ENCODE measurements at regions not wholly inside any gene's neighbourhood (a gene's known extent, or its start where the extent isn't known, plus 50 kb on each side); places are given as distances from the start of the nearest gene placed in this dataset.

- DNase-seq = no peak
- 88 to 91% methylated on average over 5 of the region's 5 CpGs for WGBS, 2 donors
- intact Hi-C loops (cut with DNase I) = no loop called here
Observed at GRCh38 chr20:40159276-40159675, 529.8 kb downstream of the MAFB start.

GRCh38 chr20:40156600-40157317, 532.3 kb downstream of the MAFB start:
- ATAC-seq (ENCODE audit: low FRiP score) (no peak), DNase-seq (no peak)
- H3K4me3 ChIP-seq (ENCODE audit: low read length in 2 of 2) = no peak overlapping the region
- no peaks in the 10 kb centered on the region for H3K27me3 ChIP-seq (ENCODE audit: control insufficient read depth in 1 of 2, insufficient read depth in 2 of 2, low read length in 1 of 2)
- 62 to 64% methylated on average over 4 of the region's 4 CpGs for WGBS, 2 donors
- no peaks in the 10 kb centered on the region for H3K4me1 ChIP-seq (ENCODE audit: control insufficient read depth in 1 of 2, insufficient read depth in 2 of 2, low read length in 2 of 2)
- no peak overlapping the region for H3K27ac ChIP-seq (ENCODE audit: low read depth in 1 of 2, low read length in 2 of 2)
- no peaks in the 10 kb centered on the region for H3K36me3 ChIP-seq (ENCODE audit: control insufficient read depth in 1 of 2, insufficient read depth in 2 of 2, low read length in 1 of 2)
- no peaks in the 10 kb centered on the region for H3K9me3 ChIP-seq (ENCODE audit: control insufficient read depth, low read length)
- intact Hi-C loops (cut with DNase I) = no loop called here

More at GRCh38 chr20:40159276-40159675, 529.8 kb downstream of the MAFB start:
- no peak overlapping the region for H3K4me3 ChIP-seq (ENCODE audit: low read length in 2 of 2)
- H3K9me3 ChIP-seq (ENCODE audit: control insufficient read depth, low read length) = no peaks in the 10 kb centered on the region
- no peaks in the 10 kb centered on the region for H3K4me1 ChIP-seq (ENCODE audit: control insufficient read depth in 1 of 2, insufficient read depth in 2 of 2, low read length in 2 of 2)
- ATAC-seq (ENCODE audit: low FRiP score) = no peak
- no peaks in the 10 kb centered on the region for H3K36me3 ChIP-seq (ENCODE audit: control insufficient read depth in 1 of 2, insufficient read depth in 2 of 2, low read length in 1 of 2)
- H3K27ac ChIP-seq (ENCODE audit: low read depth in 1 of 2, low read length in 2 of 2) = no peak overlapping the region
- no peaks in the 10 kb centered on the region for H3K27me3 ChIP-seq (ENCODE audit: control insufficient read depth in 1 of 2, insufficient read depth in 2 of 2, low read length in 1 of 2)

- intact Hi-C loops (cut with DNase I) = no loop called here
- H3K4me1 ChIP-seq (ENCODE audit: control insufficient read depth in 1 of 2, insufficient read depth in 2 of 2, low read length in 2 of 2) = no peaks in the 10 kb centered on the region
- ATAC-seq (ENCODE audit: low FRiP score) = no peak
- DNase-seq = no peak
- H3K4me3 ChIP-seq (ENCODE audit: low read length in 2 of 2) = no peak overlapping the region
- WGBS, 2 donors = 65 to 66% methylated on average over 2 of the region's 2 CpGs
- no peak overlapping the region for H3K27ac ChIP-seq (ENCODE audit: low read depth in 1 of 2, low read length in 2 of 2)
- H3K27me3 ChIP-seq (ENCODE audit: control insufficient read depth in 1 of 2, insufficient read depth in 2 of 2, low read length in 1 of 2) = no peaks in the 10 kb centered on the region
- H3K9me3 ChIP-seq (ENCODE audit: control insufficient read depth, low read length) = no peaks in the 10 kb centered on the region
- no peaks in the 10 kb centered on the region for H3K36me3 ChIP-seq (ENCODE audit: control insufficient read depth in 1 of 2, insufficient read depth in 2 of 2, low read length in 1 of 2)
Observed at GRCh38 chr20:40154514-40154913, 534.5 kb downstream of the MAFB start.

- H3K36me3 ChIP-seq (ENCODE audit: control insufficient read depth in 1 of 2, insufficient read depth in 2 of 2, low read length in 1 of 2) = no peaks in the 10 kb centered on the region
- H3K4me3 ChIP-seq (ENCODE audit: low read length in 2 of 2) = no peak overlapping the region
- intact Hi-C loops (cut with DNase I) = no loop called here
- WGBS, 2 donors = 83 to 86% methylated on average over 7 of the region's 7 CpGs
- DNase-seq (no peak), ATAC-seq (ENCODE audit: low FRiP score) (no peak)
- no peaks in the 10 kb centered on the region for H3K9me3 ChIP-seq (ENCODE audit: control insufficient read depth, low read length)
- H3K4me1 ChIP-seq (ENCODE audit: control insufficient read depth in 1 of 2, insufficient read depth in 2 of 2, low read length in 2 of 2) = no peaks in the 10 kb centered on the region
- H3K27me3 ChIP-seq (ENCODE audit: control insufficient read depth in 1 of 2, insufficient read depth in 2 of 2, low read length in 1 of 2) = no peaks in the 10 kb centered on the region
- H3K27ac ChIP-seq (ENCODE audit: low read depth in 1 of 2, low read length in 2 of 2) = no peak overlapping the region
Observed at GRCh38 chr20:40148886-40149285, 540.1 kb downstream of the MAFB start.

- Histone ChIP-seq H3K27me3 (ENCODE audit: control insufficient read depth in 1 of 2, insufficient read depth in 2 of 2, low read length in 1 of 2) (no peaks in the 10 kb centered on the region), H3K4me1 (ENCODE audit: control insufficient read depth in 1 of 2, insufficient read depth in 2 of 2, low read length in 2 of 2) (no peaks in the 10 kb centered on the region), H3K27ac (ENCODE audit: low read depth in 1 of 2, low read length in 2 of 2) (no peak overlapping the region), H3K9me3 (ENCODE audit: control insufficient read depth, low read length) (no peaks in the 10 kb centered on the region), H3K36me3 (ENCODE audit: control insufficient read depth in 1 of 2, insufficient read depth in 2 of 2, low read length in 1 of 2) (no peaks in the 10 kb centered on the region), H3K4me3 (ENCODE audit: low read length in 2 of 2) (no peak overlapping the region)
- ATAC-seq (ENCODE audit: low FRiP score) (no peak), DNase-seq (no peak)
- intact Hi-C loops (cut with DNase I) = no loop called here
Observed at GRCh38 chr20:40146071-40146470, 543.0 kb downstream of the MAFB start.

- H3K27me3 ChIP-seq (ENCODE audit: control insufficient read depth in 1 of 2, insufficient read depth in 2 of 2, low read length in 1 of 2) = no peaks in the 10 kb centered on the region
- ATAC-seq (ENCODE audit: low FRiP score) = no peak
- H3K9me3 ChIP-seq (ENCODE audit: control insufficient read depth, low read length) = no peaks in the 10 kb centered on the region
Observed at GRCh38 chr20:40144581-40144980, 544.5 kb downstream of the MAFB start.

GRCh38 chr20:40134176-40134575, 554.9 kb downstream of the MAFB start:
- Histone ChIP-seq H3K9me3 (ENCODE audit: control insufficient read depth, low read length) (peaks cover 4% of the 10 kb centered on the region), H3K36me3 (ENCODE audit: control insufficient read depth in 1 of 2, insufficient read depth in 2 of 2, low read length in 1 of 2) (no peaks in the 10 kb centered on the region), H3K4me3 (ENCODE audit: low read length in 2 of 2) (no peak overlapping the region), H3K27ac (ENCODE audit: low read depth in 1 of 2, low read length in 2 of 2) (no peak overlapping the region), H3K27me3 (ENCODE audit: control insufficient read depth in 1 of 2, insufficient read depth in 2 of 2, low read length in 1 of 2) (no peaks in the 10 kb centered on the region), H3K4me1 (ENCODE audit: control insufficient read depth in 1 of 2, insufficient read depth in 2 of 2, low read length in 2 of 2) (no peaks in the 10 kb centered on the region)
- 32 to 45% methylated on average over 1 of the region's 1 CpG for WGBS, 2 donors
- DNase-seq (no peak), ATAC-seq (ENCODE audit: low FRiP score) (no peak)
- intact Hi-C loops (cut with DNase I) = no loop called here

More at GRCh38 chr20:40144581-40144980, 544.5 kb downstream of the MAFB start:
- Histone ChIP-seq H3K4me3 (ENCODE audit: low read length in 2 of 2) (no peak overlapping the region), H3K36me3 (ENCODE audit: control insufficient read depth in 1 of 2, insufficient read depth in 2 of 2, low read length in 1 of 2) (no peaks in the 10 kb centered on the region), H3K27ac (ENCODE audit: low read depth in 1 of 2, low read length in 2 of 2) (no peak overlapping the region), H3K4me1 (ENCODE audit: control insufficient read depth in 1 of 2, insufficient read depth in 2 of 2, low read length in 2 of 2) (no peaks in the 10 kb centered on the region)
- intact Hi-C loops (cut with DNase I) = no loop called here
- WGBS, 2 donors = 78 to 84% methylated on average over 4 of the region's 4 CpGs
- DNase-seq = no peak

GRCh38 chr20:40120827-40121226, 568.2 kb downstream of the MAFB start:
- H3K4me1 ChIP-seq (ENCODE audit: control insufficient read depth in 1 of 2, insufficient read depth in 2 of 2, low read length in 2 of 2) = no peaks in the 10 kb centered on the region
- no peak for ATAC-seq (ENCODE audit: low FRiP score)
- no peaks in the 10 kb centered on the region for H3K36me3 ChIP-seq (ENCODE audit: control insufficient read depth in 1 of 2, insufficient read depth in 2 of 2, low read length in 1 of 2)
- H3K27ac ChIP-seq (ENCODE audit: low read depth in 1 of 2, low read length in 2 of 2) = no peak overlapping the region
- no peak for DNase-seq
- H3K9me3 ChIP-seq (ENCODE audit: control insufficient read depth, low read length) = peaks cover 1% of the 10 kb centered on the region
- H3K27me3 ChIP-seq (ENCODE audit: control insufficient read depth in 1 of 2, insufficient read depth in 2 of 2, low read length in 1 of 2) = no peaks in the 10 kb centered on the region
- WGBS, 2 donors = 53 to 59% methylated on average over 2 of the region's 2 CpGs
- H3K4me3 ChIP-seq (ENCODE audit: low read length in 2 of 2) = no peak overlapping the region
- intact Hi-C loops (cut with DNase I) = no loop called here

GRCh38 chr20:40111282-40111681, 577.8 kb downstream of the MAFB start:
- Histone ChIP-seq H3K4me3 (ENCODE audit: low read length in 2 of 2) (no peak overlapping the region), H3K36me3 (ENCODE audit: control insufficient read depth in 1 of 2, insufficient read depth in 2 of 2, low read length in 1 of 2) (no peaks in the 10 kb centered on the region), H3K4me1 (ENCODE audit: control insufficient read depth in 1 of 2, insufficient read depth in 2 of 2, low read length in 2 of 2) (no peaks in the 10 kb centered on the region), H3K27ac (ENCODE audit: low read depth in 1 of 2, low read length in 2 of 2) (no peak overlapping the region), H3K27me3 (ENCODE audit: control insufficient read depth in 1 of 2, insufficient read depth in 2 of 2, low read length in 1 of 2) (no peaks in the 10 kb centered on the region), H3K9me3 (ENCODE audit: control insufficient read depth, low read length) (no peaks in the 10 kb centered on the region)
- intact Hi-C loops (cut with DNase I) = no loop called here
- DNase-seq (no peak), ATAC-seq (ENCODE audit: low FRiP score) (no peak)
- 67 to 69% methylated on average over 5 of the region's 5 CpGs for WGBS, 2 donors
